SIG-M5 treated with dmso at 0.1 percent for 504 hours (cell line): ENCODE measurements at regions not wholly inside any gene's neighbourhood (a gene's known extent, or its start where the extent isn't known, plus 50 kb on each side); places are given as distances from the start of the nearest gene placed in this dataset.
A peak's percentile ranks its signal among the peaks of the same experiment; 100 is the strongest.

Experiments
- DNase-seq: peaks from one replicate; lab custom pipeline; 2025; ENCODE audit not compliant: unreplicated experiment; lab: John Stamatoyannopoulos, UW

DNA sequence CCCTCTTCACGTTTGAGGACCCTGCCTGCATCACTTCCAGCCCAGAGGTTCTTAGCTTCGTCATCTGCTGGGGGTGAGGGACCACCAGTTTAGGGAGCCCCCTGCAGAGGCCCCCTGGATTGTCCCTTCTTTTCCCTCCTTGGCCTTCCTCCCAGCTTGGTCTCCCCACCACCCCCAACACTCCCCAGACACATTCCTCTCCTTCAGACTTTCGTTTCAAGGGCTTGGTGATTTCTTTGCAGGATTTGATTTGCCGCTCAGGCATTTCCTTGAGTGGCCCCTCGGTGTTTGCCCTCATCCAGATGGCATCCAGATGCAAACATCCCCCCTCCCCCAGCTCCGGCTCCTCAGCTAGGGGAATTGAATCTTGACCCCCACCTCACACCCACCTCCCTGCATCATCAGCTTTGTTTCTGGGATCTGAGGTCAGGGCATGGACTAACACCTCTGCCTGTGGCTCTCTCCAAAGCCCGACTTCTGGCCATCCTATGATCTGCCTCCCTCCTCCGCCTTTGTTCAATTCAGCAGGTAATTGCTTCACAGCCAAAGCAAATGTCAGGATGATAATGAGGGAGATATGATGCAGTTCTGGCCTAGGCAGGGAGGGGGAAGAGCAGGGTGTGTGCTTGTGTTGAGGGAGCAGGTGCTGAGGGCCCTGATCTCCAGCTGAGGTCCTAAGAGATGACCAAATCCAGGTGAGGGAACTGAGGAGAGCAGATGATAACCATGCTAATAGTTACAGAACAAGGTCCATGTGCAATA lies 141.5 kb downstream of the VEGFA start:
- DNase-seq = no peak

DNA sequence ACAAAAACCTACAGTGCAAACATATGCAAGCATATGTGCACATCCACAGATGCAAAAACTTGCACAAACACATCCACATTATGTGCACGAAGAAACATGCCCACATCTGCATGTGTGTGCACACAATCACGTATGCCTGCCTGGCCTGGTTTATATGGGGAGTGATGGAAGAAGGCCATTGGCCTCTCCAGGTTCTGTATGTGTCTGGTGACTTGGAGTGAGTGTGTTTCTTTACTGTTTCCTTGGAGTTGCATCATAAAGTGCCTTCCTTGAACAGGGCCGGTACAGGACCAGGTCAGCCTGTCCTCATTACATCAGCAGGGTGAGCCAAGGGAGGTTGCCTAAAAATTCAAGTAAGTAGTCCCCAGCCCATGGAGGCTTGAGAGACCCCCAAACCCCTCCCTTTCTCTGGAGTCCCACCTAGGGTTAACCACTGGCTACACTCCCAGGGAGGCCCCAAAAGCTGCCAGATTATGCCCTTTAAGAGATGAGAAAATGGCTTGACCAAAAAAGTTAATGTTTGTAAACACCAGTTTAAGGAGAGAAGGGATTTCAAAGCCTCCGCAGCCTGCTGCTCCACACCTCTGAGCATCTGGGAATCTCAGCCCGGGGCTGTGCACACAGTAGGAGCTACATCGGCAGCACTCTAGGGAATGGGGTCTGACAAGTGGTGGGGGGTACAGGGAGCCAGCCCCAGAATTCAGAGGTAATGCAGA lies 140.8 kb downstream of the VEGFA start:
- no peak for DNase-seq

DNA sequence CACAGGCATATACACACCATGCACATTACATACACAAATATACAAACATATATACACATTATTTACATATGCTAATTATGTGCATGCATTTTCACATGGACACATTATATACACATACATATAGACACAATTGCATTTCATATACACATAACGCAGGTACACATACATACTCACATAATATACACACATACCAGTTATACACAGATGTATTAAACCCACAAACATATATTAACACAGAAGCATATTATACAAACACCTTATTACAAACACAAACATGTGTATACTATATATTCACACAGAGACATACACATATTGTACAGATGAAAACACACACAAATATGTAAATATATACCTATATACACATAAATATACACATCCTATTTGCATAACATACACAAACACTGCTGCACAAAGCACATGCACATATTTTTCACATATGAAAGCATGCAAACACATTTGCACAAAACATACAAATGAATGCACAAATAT lies 140.2 kb downstream of the VEGFA start:
- no peak for DNase-seq

DNA sequence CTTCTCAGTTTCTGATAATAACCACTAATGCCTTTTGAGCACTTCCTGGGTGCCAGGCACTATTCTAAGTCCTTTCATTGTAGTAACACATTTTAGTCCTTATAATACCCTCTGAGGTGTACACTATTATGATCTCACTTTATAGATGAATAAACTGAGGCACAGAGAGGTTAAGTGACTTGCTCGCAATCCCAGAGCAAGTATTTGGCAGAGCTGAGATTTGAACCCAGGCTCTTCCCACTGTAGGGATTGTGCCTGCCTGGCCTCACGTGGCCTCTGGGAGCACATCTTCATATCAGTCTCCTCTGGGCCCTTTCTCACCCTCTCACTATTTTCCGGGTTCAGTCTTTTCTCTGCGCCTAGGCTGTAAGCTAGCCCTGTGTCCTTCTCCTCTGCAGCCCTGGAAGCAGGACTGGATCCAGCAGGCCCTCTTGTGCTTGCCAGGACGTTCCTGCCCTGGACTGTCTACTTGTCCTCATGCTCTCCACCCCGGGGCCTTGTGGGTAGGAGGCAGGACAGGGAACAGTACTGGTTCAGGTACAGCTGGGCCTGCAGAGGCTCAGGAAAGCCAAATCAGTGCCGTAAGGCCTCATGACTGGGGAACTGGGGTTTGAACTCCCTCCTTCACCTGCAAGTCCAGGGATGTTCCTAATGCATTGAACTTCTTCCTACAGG lies 139.6 kb downstream of the VEGFA start:
- no peak for DNase-seq

DNA sequence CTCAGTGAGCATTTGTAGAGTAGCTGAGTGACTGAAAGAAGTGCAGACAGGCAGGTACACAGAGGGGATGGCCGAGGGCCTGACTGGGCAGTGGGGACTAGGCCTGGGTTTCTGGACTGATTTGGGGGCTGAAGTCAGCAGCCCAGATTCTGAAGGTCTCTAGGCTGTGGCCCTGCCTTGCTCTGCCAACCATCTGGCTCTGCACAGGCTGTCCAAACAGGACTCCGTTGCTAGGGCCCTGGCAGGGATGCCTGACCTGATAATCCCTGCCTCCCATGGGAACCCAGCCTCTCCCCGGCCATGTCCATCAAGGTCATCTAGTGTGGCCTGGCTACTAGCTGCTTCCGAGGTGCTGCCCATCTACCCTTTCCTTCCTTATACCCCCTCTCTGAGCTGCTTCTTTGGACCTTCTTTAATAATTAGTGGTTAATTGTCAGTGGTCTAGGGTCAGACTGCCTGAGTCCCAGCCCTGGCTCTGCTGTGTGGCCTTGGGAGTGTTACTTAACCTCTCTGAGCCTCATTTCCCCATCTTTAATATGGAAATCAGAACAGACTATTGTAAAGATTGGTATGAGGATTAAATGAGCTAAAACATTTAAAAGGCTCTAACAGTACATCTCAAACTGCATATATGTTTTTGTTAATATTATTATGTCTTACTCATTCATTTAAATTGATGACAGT lies 137.9 kb downstream of the VEGFA start:
- DNase-seq = no peak

DNA sequence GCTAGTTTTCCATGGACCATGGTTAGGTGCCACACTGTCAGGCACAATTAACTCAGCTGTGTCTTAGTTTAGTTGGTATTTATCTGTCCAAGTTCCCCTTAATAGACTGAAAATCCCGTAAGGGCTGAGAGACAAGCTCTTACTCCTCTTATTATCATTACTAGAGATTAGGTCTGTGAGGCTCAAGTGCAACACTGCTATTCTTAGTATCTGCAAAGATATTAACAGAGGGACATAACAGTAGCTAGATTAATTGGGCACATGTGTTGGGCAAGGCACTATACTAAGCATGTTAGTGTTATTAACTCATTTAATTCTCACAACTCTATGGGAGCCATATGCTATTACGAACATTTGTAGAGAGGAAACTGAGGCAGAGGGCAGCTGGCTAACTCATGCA lies 137.3 kb downstream of the VEGFA start:
- no peak for DNase-seq

DNA sequence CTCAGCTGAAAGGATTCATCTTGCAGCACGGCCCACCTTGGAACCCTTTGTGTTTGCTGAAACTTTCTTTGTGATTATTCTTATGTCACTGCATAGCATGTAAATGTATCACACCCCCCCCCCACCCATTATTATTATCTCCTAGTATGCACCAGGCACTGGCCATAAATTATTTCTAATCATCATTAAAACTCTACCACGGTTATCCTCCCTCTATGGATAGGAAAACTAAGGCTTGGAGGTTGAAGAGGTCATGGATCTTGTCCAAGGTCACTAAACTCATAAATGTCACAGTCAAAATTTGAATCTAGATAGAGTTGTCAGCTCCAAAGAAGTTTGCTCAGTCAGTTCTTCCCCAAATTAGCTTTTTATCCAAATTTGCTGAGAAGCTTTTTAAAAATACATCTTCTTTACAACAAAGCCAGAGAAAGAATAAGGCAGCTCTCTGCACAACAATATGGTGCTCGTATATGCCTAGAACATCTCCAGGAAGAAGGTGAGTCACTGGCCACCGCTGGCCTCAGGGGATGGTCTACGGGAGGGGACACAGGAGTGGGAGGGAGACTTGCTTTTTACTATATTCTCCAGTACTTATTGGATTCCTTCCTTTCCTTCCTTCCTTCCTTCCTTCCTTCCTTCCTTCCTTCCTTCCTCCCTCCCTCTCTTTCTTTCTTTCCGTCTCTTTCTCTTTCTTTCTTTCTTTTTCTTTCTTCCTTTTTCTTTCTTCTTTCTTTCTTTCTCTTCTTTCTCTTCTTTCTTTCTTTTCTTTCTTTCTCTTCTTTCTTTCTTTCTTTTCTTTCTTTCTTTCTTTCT lies 134.5 kb downstream of the VEGFA start:
- DNase-seq = no peak

DNA sequence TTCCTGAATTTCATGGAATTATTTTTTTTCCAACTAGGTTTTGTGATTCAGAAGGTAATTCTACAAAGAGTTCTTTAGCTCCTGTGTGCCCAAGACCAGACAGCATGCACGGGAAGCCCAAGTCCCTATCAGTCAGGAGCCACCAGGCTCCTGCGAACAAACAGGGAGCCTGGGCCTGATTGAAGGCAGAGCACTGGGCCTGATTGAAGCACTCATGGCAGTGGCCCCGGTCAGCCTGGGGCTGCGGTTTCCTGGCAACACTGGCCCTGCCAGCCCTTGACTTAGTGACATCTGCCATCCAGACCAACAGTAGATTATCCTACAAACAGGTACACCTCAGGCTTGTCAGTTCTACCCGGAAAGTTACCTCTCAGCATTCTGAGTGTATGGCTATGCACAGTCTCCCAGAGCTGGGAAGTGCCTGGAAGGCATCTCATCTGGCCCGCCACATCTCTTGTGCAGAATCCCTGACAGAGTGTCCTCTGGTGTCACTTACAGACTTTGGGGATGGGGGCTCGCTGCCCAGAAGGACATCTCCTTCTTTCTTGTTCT lies 133.8 kb downstream of the VEGFA start:
- DNase-seq = no peak

DNA sequence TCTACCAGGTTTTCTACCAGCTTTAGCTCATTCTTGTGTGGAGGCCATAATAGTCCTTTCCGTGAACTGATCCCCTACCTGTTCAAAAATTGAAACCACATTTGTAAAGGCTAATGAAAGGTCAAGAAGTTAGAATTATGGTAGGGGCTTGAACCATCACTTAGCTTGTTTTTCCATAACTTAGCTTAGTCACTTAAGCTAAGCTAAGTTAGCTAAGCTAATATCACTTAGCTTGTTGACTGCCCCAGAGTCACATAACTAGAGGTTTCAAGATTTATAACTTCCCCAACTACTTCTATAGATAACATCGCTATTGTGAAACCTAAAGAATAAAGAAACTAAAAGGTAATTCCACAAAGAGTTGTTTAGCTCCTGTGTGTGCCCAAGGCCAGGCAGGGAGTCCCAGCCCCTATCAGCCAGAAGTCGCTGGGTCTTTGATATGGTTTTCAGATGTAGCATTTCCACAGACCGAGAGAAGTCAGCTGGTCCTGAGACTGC lies 131.8 kb downstream of the VEGFA start:
- DNase-seq = peak; percentile 4

DNA sequence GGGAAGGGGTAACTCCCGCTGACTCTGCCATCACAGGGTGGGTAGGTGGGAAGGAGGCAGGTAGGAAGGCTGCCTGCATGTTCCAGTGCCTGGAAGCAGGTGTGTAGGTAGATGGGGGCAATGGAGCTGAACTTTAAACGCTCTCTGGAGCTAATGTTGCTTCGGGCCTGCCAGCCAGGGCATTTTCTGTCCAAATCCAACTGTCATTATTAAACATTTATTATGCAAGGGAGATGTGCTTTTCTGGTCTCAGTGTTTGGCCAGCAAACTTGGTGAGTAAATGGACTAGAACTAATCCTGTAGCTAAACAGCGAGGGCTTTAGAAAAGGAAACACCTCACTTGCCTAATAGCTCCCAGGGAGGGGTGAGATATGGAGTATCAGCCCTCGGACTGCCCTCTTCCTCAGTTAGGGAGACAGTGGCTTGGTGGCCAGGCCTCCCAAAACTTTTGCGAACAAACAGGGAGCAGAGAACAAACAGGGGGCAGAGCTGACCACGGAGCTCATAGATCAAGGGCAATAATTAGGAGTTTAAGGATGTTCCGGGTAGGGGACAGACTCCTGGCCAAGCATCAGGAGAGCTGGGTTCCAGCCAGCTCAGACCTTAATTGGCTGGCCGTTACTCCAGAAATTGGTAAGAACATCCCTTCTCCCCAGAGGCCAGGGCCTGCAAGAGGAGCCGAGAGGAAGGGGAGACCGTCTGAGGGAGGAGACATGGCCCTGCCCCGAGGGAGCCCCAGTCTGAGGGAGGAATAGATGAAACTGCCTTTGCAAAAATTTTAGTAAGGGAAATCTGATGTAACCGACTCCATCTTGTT lies 131.1 kb downstream of the VEGFA start:
- DNase-seq = no peak

DNA sequence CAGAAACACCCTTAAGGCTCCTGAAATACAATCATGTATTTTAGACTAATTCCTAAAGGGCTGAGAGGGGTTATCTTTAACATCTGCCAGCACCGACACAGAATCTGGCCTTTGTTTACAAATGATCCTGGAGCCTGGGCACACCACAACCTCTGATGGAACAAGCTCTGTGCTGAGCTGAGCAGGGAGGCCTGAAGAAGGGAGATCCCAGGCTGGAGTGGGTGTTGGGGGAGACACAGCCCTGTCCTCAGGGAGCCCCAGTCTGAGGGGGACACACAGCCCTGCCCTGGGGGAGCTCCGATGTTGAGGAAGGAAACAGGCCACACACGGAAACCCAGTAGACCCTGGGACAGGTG lies 130.5 kb downstream of the VEGFA start:
- DNase-seq = no peak

DNA sequence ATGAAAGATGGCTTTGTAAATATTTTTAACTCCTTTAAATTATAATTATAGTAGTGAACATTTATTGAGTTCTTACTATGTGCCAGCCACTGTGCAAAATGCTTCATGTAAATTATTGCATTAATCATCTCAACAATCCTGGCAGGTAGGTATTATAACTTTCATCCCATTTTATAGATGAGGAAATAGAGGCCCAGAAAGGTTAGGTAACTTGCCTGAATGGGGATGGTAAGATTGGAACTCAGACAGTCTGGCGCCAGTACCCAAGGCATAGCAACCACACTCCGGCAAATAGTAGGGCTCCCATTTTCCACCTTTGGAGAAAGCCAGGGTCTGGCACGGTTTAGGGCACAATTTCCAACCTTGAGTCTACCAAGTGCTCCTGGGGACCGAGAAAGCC lies 129.8 kb downstream of the VEGFA start:
- DNase-seq = no peak

DNA sequence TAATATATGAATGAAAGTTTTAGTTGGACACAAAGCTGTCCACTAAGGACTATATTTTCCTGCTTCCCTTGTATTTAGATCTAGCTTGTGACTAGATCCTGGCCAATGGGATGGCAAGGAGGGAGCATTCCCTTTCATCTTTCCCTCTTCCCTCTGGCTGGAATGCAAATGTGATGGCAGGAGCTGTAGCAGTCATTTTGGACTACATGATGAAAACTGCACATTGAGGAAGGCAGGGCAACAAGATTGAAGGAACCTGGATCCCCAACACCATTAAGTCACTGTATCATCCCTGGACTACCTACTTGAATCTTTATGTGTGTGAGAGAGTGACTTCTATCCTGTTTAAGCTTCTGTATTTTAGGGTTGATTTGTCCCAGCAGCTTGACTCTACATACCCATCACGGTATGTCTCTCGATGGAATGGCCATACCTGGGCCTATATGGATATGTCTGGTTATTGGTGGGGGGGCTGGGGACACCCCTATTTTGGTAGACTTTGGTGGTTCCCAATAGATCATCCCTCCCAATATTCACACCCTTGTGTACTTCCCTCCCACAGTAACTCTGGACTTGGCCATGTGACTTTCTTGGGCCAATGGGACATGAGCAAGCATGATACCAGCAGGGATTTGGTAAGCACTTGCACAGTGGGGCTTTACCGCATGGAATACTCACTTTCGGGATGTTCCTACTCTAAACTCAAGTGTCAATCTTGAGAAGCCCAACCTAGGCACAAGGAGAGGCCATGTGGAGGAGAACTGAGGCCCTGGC lies 128.5 kb downstream of the VEGFA start:
- no peak for DNase-seq

DNA sequence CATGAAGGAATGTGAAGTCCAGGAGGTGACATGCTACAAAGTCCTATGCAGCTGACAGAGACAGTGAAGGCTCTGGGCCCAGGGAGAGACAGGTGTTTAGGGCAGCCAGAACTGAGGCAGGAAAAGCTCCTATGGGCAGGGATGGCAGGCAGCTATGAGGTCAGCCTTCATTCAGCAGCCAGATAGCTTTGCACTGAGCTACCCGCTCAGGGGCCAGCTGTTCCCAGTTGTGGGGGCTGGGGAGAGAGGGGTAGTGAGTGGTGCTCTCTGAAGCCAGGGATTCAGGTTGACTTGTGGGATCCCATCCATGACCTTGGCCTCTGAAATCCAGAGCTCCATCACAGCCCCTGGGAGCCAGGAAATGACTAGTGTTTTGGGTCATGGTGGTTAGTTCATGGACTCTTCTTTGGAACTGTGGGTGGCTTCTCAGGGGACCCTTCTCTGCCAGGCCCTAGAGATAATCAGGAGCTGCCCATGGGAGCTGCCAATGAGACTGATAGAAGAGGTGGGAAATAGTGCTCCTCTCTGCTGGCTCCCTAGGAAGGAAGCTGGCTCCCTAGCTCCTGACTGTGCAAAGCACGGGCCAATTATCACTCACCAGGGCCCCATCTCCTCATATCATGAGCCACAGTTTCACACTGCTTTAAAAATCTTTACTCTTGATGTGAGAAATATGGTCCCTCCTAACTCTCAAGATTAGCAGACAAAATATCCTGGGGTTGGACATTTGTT lies 127.7 kb downstream of the VEGFA start:
- no peak for DNase-seq

DNA sequence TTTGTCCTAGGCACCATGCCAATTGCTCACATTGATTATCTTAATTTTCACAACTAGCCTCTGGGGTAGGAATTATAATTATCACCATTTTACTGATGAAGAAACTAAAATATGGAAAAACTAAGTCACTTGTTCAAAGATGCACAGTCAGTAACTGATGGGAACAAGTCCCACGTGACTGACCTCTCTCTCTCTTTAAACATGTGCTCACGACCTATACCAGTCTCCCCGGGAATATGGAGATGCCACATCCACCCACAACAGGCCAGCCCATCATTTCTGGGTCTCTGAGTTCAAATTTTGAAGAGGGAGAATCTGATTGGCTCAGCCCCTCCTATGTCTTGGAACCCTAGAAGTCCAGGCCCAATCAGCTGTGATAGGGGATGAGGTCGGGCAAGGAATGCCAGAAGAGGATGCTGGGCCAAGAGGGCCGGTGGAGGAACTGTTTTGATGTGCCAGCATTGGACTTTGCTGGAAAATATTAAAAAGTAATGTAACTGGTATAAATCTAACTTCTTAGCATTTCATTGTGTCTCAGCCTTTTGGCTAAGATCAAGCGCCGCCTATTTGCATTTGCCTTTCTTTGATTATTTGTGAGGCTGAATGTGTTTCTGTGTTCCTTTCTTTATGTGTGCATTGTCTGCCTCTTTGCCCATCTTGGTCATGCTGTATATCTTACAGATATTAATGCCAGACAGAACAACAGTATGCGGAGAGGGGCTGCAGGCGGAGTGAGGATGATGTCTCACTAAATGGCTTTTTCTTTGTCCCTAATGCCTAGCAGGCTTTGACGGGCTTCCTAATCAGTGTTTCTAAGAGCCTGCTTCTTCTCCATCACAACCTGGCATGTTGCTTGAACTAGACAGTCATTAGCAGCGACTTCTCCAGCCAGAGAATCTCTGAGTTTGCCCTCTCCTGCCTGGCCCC lies 126.6 kb downstream of the VEGFA start:
- DNase-seq = no peak

DNA sequence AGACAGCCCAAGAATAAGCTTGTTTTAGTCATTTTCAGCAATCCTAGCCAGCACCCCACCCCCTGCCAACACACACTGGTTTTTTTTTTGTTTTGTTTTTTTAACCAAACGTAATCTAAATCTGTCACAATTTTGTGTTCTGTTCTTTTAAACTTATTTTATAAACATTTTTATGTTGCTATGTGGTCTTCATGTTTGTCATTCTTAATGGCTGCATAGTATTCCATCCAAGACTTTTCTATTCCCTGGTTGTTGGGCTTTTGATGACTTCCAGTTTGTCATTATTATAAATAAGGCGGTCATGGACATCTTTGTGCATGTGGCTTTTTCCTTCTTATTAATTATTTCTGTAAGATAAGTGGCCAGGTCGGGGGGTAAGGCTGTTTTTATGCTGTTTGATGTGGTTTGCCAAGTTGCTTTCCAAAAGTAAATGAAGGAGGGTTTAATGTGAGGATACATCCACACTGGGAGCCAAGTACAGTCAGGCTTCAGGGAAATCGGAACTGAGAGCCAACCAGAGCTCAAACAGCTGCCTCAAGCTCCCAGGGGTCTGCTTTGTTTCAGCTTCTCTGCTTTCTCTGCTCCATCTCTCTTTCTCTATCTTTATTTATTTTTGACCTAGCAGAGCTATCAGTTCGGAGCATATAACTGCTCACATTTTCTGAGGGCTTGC lies 125.8 kb downstream of the VEGFA start:
- DNase-seq = no peak
